ENCODE measurements at regions not wholly inside any gene's neighbourhood (a gene's known extent, or its start where the extent isn't known, plus 50 kb on each side); places are given as distances from the start of the nearest gene placed in this dataset.

DNA sequence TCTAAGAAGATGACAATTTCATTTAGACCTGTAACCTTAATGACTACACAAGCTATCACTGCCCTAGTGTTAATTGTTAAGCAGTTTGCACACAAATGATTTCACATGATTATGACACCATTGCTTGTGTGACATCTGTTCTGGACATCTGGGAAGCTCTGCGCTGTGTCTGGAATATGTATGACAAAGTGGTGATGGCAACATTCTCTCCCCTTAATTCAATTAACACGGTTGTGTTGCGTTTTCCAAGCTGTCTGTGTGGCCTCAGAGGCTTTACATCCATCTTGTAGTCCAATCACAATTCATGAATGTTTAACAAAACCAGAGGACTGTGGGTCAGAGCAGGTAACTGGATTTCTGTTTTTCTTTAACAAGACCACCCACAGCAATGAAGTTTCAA lies 204.4 kb downstream of the COG6 start:
- no peak for DNase-seq

DNA sequence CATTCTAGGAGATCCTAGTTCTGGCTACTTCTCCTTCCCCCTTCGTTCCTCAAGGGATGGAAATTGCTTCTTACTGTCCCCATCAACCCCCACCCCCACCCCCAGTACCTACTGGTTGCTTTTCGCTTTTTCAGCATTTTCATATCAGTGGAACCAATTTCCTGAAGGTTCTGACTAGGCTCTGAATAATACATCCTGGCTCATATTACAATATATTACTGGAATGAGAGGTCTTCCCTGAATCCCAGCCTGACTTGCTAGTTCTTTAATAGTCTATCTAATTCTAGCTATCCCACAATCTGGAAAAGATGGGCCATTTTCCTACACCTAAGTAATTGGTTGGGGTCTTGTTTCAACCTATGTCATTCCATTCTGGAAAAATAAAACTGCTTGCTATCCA lies 207.4 kb downstream of the COG6 start:
- no peak for DNase-seq

DNA sequence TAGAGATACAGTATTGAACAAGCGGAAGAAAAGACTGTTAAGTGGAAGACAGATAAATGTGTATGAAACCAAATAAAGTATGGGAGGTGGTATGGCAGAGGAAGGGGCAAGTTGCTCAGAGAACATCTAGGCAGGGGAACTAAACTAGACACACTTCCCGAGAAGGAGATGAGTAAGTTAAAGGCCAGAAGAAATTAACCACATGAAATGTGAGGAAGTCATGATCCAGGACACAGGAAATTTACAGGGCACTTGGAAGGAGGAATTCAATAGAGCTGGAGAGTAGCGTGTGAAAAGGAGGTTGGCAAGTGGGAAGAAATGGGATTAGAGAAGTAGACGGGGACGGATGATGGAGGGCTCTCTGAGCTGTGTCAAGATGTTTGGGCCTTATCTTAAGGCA lies 208.8 kb downstream of the COG6 start:
- DNase-seq = no peak

DNA sequence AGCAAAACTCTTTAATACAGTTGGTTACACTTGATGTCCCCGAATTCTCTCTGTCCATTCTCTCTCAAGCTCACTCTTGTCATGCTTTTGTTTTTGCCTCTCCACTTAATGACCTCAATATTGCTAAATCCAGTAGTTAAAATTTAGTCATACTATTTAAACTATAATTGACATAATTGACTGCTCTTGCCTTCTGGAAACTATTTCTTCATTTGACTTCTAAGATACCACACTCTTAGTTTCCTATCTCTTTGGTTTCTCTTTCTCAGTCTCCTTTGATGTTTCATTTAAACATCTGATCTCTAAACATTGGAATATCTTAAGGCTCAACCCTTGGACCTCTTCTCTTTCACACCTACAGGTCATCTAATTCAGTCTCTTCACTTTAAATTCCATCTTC lies 211.3 kb downstream of the COG6 start:
- DNase-seq = no peak

DNA sequence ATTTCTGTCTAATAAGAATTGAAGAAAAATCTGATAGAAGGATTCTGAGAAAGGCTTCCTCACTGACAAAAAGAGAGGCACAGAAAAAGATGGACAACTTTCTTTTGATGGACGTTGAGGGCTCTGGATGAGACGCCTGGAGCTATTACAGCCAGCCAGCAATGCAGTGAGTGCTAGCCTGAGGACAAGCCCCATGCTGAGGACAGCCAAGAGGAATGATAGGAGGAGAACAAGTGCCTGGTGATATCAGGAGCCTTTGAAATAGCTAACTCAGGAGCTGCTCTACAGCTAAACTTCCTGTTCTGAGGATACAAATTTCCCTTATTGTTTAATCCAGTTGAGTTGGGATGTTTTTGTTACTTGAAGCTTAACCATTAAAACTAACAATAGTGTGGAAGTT lies 212.3 kb downstream of the COG6 start:
- no peak for DNase-seq

DNA sequence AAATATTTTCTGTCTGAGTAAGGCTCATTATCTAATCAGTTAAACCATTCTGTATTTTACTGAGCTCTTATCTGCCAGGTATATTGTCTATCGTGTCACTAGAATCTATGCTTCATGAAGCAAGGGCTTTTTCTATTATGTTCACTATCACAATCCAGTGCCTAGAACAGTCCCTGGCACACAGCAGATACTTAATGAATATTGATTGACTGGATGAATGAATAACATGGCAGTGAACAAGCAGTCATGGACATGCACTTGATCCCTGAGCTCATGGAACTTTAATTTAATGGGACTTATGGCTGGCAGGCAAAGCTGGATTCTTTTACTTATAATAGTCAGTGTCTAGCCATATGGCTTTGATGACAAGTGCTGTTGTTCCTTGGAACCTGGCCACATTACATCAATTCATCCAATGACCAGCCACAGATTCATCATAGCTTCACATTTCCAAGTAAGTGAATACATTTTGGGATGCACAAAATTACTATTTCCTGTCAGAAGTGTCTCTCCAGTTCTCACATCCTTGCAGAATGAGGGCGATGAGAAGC lies 214.8 kb downstream of the COG6 start:
- no peak for DNase-seq

DNA sequence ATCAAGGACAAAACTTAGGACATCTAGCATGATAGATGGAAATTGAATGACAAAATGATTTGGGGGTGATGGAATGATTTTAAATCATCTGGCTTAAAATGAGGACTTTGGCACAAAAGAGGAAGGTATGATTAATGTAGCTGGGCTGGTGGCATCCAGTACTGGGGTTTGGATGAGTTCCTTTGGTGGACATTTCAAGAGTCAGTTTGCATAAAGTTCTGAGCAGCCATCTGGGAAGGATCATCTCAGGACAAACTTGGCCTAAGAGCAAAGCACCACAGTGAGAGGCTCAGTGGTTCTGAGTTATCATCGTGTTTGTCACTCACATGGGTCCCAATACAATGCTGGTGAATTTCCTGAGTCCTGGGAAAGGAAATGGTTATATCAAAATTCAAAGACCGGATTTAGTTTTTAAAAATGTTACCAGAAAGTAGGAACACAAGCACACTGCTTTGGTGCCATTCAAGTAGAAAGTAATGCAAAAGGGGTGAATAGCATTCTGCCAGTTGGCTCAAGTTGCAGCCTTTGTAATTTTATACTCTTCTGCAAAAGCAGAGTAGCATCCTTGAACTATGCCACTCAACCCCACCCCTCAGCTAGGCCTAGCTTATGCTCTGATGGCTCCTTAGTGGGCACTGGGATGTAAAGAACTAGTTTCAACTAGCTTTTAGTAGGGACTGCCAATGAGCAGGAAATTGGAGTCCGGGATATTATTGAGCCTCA lies 219.0 kb downstream of the COG6 start:
- DNase-seq = no peak

DNA sequence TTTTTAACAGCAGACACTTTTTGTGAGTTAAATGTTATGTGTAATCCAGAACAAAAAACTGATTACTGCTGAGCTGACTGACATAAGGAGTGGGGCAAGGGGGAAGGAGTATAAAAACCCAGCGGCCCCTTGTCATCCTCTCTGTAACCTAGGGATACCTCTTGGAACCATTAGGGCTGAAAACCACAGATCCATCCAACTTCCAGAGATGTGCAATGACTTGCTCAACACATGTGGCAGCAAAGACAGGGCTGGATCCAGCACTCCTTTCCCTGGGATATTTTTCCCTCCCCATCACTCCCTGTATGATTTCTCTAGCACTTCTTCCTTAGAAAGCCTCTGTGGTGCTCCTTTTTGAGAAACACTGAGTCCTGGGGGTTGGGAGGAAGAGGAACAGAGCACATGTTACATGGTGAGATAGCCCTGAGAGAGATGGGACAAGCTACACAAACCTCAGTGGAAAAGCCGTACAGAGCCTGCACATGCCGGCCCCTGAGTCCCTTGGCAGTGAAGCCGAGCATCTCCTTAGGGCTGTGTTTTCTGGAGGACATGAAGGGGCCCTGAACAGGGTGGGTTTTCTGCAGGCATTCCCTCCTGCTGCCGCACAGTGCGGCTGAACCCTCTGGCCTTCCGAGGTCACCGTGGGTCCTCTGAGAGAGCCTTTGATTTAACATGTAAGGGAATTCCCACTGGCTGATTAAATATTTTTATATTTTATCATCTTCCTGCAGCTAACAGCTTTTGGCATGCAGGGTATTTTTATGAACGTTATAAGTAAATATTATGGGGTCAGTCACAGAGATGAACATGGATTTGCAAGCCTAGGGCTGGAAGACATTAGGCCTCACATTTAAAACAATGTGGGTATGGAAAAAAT lies 219.9 kb downstream of the COG6 start:
- DNase-seq = no peak

DNA sequence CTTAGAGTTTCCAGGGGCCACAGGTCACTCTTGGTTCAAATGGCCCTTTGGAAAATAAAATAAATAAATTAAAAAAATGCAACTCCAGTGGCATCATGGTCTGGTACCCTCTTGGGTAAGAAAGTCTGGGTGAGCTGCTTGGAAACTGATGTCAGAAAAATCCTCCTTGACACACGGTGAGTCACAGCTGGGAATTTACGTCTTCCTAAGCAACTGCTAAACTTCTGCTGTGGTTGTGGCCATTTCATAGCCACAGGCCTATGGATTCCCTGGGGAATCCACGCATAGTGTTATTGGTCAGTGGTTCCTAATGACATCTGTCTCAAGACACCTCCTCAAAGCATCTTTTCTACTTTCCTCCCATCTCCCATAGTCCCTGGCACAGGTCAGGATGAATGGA lies 220.8 kb downstream of the COG6 start:
- no peak for DNase-seq

DNA sequence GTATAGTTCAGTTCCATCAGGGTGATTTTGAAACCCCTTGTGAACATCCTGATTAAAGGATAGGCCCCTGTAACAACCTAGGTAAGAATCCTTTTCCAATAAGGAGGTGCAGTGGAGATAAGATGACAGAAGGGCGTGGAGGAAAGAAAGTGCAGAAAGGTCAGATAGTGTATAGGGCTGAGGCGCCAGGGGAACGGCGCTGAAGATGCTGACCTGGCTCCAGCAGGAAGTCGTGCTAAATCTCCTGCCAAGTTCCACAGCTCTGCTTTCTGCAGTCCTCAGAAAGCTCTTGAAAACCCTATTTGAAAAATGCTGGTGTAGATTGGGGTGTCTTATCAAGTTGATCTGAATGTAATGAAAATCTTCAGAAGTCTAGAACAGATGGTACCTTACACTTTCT lies 221.7 kb downstream of the COG6 start:
- no peak for DNase-seq

DNA sequence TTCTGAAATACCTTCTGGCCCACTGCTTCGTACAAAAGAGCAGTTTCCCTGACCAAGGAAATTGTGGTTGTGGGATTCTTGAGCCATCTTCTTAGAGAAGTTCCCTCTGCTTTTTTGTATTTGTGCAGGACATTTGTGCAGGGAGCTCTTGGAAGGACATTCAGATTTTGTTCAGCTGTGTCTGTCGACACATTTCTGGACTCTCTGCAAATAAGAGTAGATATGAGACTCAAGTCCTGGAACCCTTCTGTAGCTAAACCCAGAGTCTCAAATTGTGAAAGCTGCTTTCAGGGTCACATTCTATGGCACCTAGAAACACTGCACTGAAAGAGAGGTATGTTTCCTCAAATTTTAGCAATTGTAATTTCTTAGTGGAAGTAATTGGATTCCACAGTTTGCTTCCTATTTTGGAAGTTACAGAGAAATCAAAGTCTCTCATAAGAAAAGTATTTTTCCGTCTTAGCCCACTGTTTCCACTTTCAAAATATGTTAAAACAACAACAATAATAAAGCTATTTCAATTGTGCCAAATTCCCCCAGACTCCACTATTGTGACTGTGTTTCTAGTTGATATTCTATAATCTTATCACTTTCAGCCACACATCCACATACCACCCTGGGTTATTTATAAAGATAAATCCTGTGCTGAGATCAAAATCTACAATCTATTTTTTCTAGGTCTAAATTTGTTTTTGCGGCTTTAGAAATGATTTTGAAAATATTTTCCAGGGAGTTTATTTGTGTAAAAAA lies 224.0 kb downstream of the COG6 start:
- DNase-seq = no peak

DNA sequence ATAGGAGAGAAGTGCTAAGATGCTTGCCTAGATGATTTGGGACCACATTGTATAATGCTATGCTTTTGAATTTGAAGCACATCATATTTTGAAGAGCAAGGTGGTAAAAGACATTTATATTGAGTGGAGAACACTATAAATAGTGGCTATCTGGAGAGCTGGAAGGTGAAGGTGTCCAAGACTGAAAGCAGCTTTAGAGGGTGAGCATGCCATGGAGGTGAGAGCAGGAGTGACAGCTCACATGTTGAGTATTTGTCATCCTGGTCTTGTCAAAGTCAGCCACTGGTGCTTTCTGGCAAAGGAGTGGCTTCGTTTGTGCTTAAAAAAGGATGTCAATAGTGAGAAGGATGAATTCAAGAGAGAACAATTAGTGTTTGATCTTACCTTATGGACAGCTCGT lies 225.9 kb downstream of the COG6 start:
- no peak for DNase-seq

DNA sequence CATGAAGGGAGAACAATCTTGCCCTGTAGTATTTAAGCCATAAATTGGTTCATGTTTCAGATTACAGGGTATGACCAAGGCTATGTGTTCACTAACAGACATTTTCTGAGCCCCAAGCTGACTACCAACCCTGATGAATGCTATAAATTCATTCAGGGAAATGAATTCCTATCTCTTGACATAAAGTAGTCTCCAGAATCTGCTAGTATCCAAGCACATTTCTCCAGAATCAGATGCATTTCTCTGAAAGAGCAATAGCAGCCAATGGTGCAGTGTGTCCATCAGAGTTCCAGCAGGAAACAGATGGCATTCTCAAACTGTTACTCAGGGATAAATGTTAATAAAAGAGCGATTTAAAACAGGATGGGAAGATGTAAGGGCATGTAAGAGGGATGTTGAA lies 226.4 kb downstream of the COG6 start:
- DNase-seq = no peak

DNA sequence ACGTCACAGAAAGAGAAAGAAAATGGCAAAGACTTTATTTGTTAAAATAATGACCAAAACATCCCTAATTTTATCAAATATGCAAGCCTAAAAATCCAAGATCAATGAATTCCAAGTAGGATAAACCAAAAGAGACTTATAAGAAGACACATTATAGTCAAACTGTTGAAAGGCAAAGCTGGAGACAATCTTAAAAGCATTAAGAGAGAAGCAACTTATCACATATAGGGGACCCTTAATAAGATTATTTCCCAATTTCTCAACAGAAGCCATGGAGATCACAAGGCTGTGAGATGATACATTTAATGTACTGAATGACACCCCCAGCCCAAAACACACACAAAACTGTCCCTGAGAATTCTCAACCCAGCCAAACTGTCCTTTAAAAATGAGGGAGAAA lies 228.7 kb downstream of the COG6 start:
- no peak for DNase-seq

DNA sequence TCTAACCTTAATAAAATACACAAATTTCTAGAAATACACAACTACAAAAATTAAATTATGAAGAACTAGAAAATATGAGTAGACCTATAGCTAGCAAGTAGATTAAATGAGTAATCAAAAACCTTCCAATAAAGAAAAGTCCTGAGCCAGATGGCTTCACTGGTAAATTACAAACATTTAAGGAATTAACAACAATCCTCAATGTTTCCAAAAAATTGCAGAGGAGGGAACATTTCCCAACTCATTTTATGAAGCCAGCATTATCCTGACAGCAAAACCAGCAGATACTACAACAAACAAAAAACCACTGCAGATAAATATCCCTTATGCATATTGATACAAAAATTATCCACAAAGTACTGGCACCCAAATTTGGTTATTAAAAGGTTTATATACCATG lies 230.9 kb downstream of the COG6 start:
- no peak for DNase-seq

DNA sequence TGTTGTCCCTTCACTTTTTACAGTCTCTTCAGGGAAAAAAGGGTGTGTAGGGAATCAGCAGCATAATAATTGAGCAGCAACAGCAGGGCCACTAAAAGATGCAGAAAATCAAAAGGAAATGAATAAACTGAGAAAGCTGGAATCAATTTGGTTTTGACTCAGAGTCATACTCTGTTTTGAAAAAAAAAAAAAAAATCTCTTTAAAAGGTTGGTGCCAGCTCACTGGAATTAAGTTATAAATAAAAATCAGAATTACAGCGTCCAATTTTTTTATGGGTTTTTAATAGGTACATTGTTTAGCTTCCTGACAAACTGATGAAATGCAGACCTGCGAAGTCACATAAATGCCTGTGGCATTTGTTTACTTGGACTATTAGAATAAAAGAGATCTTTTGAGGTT lies 231.9 kb downstream of the COG6 start:
- DNase-seq = no peak

DNA sequence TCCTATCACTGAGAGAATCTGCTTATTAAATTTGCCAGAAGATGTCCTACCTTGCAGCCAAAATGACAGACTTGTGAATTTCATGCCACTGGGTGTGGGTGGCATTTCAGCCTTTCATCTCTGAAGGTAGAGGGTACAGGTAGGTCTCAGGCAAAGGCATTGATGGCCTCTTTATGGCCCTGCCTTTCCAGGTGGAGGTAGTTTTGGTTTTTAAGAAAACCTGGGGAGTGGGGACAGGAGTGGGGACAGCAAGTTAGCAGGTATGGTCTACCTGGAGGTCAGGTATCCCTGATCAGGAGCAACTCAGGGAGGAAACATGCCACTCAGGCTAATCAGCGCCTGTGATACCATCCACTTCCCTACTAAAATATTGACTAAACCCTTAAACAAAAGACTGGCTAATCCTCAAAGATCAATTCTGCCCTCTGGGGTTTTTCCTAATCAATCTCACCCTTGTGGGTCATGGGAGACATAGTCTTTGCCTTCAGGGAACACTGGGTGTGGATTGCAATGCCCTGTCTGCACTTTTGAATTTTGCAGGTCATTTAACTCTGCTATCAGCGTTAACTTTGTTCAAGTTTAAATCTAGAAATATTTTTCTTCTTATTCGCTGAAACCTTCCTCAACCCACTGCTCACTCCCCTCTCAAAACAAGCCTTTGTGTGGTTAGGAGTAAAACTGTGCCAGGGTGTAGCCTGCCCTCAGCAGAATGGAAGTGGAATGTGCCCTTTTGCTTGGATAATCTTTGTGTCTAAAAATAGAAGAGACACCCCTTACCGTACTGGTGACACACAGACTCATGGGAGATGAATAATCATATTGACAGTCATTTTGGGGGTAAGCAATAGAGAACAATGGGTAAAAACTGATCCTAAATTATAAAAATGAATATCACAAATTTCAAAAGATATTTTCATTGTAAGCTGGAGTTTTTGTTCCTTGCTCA lies 233.7 kb downstream of the COG6 start:
- DNase-seq = no peak

DNA sequence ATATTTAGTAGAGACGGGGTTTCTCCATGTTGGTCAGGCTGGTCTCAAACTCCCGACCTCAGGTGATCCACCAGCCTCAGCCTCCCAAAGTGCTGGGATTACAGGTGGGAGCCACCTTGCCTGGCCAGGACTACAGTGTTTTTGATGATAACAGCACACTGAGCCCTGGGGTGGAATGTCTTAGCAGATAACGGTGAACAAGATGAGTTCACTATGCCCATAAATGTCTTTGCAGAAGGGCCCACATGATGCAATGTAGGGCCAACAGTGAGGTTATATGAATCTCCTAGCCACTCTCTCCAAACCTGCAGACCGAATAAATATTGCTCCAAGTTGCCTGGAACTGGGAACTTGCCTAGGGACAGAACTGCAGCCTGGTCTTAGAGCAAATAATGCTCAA lies 235.1 kb downstream of the COG6 start:
- DNase-seq = no peak

DNA sequence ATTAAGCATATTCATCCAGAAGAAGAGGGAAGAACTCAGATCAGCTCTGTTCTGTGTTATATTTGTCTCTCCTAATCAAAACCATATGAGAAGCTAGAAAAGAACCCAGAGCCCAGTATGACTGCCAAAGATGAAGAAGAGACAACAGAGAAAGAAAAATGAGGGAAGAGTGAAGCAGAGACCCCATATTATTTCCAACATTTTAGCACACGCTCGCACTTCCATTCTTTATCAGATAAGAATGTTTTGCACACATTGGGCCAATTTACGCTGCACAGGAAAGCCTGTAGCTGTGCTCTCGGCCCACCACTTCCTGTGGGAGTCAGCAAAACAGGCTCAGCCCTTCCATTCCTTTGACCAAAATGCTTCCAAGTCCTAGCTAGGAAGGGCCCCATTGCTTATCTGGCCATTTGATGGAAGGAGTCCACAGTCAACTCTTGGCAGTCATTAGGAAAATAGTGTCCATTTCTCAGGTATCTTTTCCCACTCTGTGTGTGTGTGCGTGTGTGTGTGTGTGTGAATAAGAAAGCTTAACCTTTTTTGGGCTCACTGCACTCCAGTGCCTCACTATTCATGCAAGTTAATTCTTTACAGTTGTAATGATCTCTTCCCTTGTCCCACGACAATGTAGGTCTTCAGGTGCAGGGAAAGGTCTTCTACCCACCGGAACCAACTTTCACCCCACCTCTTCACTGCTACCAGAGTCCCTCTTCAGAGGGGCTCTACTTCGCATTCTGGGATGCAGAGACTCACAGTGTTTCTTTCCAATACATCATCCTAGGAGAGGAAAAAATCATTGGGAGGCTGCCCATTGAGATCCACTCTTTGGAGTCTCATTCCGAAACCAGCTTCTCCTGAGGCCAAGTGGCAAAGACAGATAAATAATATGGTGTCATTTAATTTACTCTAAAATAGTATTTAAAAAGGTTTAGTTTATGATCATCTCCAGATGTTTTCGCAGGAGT lies 237.5 kb downstream of the COG6 start:
- no peak for DNase-seq

DNA sequence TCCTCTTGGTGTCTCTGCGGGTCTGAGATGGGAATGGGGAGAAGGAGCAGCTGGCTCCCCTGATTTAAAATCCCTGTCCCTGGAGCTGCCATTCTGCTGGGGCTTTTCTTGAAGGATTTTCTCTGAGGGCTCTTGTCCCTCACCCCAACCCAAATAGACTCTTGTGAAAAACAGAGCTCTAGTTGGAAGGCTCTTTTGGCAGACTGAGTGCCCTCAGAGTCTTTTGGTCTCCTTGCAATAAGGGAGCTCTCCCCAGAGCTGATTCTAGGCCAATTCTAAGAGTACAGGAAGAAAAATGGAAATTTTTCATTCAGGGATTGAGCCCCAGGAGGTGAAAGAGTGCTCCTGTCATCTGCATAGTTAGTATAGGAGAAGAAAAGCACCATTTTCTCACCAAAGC lies 238.3 kb downstream of the COG6 start:
- DNase-seq = no peak

DNA sequence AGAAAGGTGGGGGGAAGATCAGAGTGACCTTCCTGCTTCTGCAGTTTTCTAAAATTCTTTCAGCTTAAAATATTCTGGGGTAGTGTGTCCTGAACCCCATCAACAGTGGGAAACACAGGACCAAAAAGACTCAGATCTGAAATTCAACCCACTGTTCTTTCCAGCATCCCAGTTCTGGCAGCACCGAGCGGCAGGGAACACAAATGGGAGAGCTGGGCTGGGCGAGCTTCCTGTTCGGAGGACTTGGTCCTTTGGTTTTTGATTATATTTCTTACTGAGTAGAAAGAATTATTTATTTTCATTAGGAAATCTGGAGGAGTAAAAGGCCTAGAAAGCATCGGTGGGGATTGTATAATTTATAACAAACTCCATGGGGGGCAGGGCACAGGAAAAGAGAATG lies 239.1 kb downstream of the COG6 start:
- no peak for DNase-seq
